Peyer's patch (tissue), 4 donors: ENCODE measurements at regions not wholly inside any gene's neighbourhood (a gene's known extent, or its start where the extent isn't known, plus 50 kb on each side); places are given as distances from the start of the nearest gene placed in this dataset.

Experiments used
- DNase-seq, 3 donors: peaks; one replicate each; pipeline ENCODE4 v3.0.0-alpha.2; 2017 to 2019
- H3K27ac ChIP-seq, 4 donors: fragments of 200-600 bp; sonication (generic); one replicate each; pipeline ENCODE4 v1.5.1; 2016 to 2019
- H3K27me3 ChIP-seq, 2 donors: fragments of 200-600 bp; sonication (generic); one replicate each; pipeline ENCODE4 v1.5.1; 2019
- H3K36me3 ChIP-seq, 3 donors: fragments of 200-600 bp; sonication (generic); one replicate each; pipeline ENCODE4 v1.5.1; 2016 to 2019
- H3K4me1 ChIP-seq, 4 donors: fragments of 200-600 bp; sonication (generic); one replicate each; pipeline ENCODE4 v1.5.1; 2016 to 2019
- H3K4me3 ChIP-seq, 4 donors: fragments of 200-600 bp; sonication (generic); 1 replicate in 3 of 4; 2 replicates in 1 of 4; pipeline ENCODE4 v1.5.1; 2016 to 2019; ENCODE audit warnings: mild to moderate bottlenecking in 1 of 4
- H3K9me3 ChIP-seq, 4 donors: fragments of 200-600 bp; sonication (generic); one replicate each; pipeline ENCODE4 v1.5.1; 2016 to 2019; ENCODE audit warnings: mild to moderate bottlenecking in 1 of 4
- CTCF ChIP-seq, 6 experiments: fragments of 450-650 bp in 4 of 6; fragments of 200-600 bp in 2 of 6; sonication (generic) in 1 of 6; IDR thresholded peaks; one replicate each; pipeline ENCODE4 v1.5.1; 2017 to 2019; ENCODE audit warnings: antibody characterized with exemption in 6 of 6, mild to moderate bottlenecking in 3 of 6, moderate library complexity in 1 of 6
- POLR2A ChIP-seq, 2 donors: fragments of 450-650 bp; IDR thresholded peaks; one replicate each; pipeline ENCODE4 v1.5.1; 2017; ENCODE audit warnings: antibody characterized with exemption in 2 of 2, mild to moderate bottlenecking in 2 of 2, moderate library complexity in 2 of 2

GRCh38 chr13:31885994-31886393 is 145.6 kb upstream of the FRY start:
- no peaks in the 10 kb centered on the region for H3K27me3 ChIP-seq
- H3K27ac ChIP-seq: no peak overlapping the region
- no peak for TF ChIP-seq CTCF (IDR thresholded peaks at IDR 0.05)
- no peak for TF ChIP-seq POLR2A (IDR thresholded peaks at IDR 0.05)
- H3K4me1 ChIP-seq: no peaks in the 10 kb centered on the region
- no peak for DNase-seq
- no peaks in the 10 kb centered on the region for H3K36me3 ChIP-seq
- H3K9me3 ChIP-seq: no peaks in the 10 kb centered on the region
- no peak overlapping the region for H3K4me3 ChIP-seq

GRCh38 chr13:31887286-31887685 is 144.3 kb upstream of the FRY start:
- Histone ChIP-seq H3K36me3 (no peaks in the 10 kb centered on the region), H3K27ac (no peak overlapping the region), H3K9me3 (no peaks in the 10 kb centered on the region), H3K4me1 (no peaks in the 10 kb centered on the region), H3K4me3 (no peak overlapping the region), H3K27me3 (no peaks in the 10 kb centered on the region)
- TF ChIP-seq CTCF (IDR thresholded peaks at IDR 0.05) (no peak), POLR2A (IDR thresholded peaks at IDR 0.05) (no peak)
- no peak for DNase-seq

GRCh38 chr13:31890946-31891345 is 140.6 kb upstream of the FRY start:
- Histone ChIP-seq H3K9me3 (no peaks in the 10 kb centered on the region), H3K4me1 (no peaks in the 10 kb centered on the region), H3K36me3 (no peaks in the 10 kb centered on the region), H3K27me3 (no peaks in the 10 kb centered on the region), H3K4me3 (no peak overlapping the region), H3K27ac (no peak overlapping the region)
- no peak for DNase-seq
- TF ChIP-seq POLR2A (IDR thresholded peaks at IDR 0.05): no peak
- TF ChIP-seq CTCF (IDR thresholded peaks at IDR 0.05): no peak

GRCh38 chr13:31891472-31891871 is 140.1 kb upstream of the FRY start:
- no peaks in the 10 kb centered on the region for H3K4me1 ChIP-seq
- no peak overlapping the region for H3K27ac ChIP-seq
- no peak for DNase-seq
- TF ChIP-seq POLR2A (IDR thresholded peaks at IDR 0.05): no peak
- no peak for TF ChIP-seq CTCF (IDR thresholded peaks at IDR 0.05)
- H3K9me3 ChIP-seq: no peaks in the 10 kb centered on the region
- H3K27me3 ChIP-seq: no peaks in the 10 kb centered on the region
- H3K4me3 ChIP-seq: no peak overlapping the region
- no peaks in the 10 kb centered on the region for H3K36me3 ChIP-seq

GRCh38 chr13:31894931-31895330 is 136.6 kb upstream of the FRY start:
- Histone ChIP-seq H3K4me1 (no peaks in the 10 kb centered on the region), H3K9me3 (no peaks in the 10 kb centered on the region), H3K4me3 (no peak overlapping the region), H3K27me3 (no peaks in the 10 kb centered on the region), H3K27ac (no peak overlapping the region), H3K36me3 (no peaks in the 10 kb centered on the region)
- TF ChIP-seq CTCF (IDR thresholded peaks at IDR 0.05): no peak
- no peak for TF ChIP-seq POLR2A (IDR thresholded peaks at IDR 0.05)
- DNase-seq: no peak

GRCh38 chr13:31895691-31896090 is 135.9 kb upstream of the FRY start:
- no peak for DNase-seq
- no peak overlapping the region for H3K27ac ChIP-seq
- H3K4me1 ChIP-seq: no peaks in the 10 kb centered on the region
- TF ChIP-seq CTCF (IDR thresholded peaks at IDR 0.05): no peak
- TF ChIP-seq POLR2A (IDR thresholded peaks at IDR 0.05): no peak
- H3K9me3 ChIP-seq: no peaks in the 10 kb centered on the region
- no peaks in the 10 kb centered on the region for H3K27me3 ChIP-seq
- H3K4me3 ChIP-seq: no peak overlapping the region
- no peaks in the 10 kb centered on the region for H3K36me3 ChIP-seq
